Activated CD4-positive, alpha-beta memory T cell treated with anti-CD3 and anti-CD28 coated beads for 36 hours (primary cell): ENCODE measurements at regions not wholly inside any gene's neighbourhood (a gene's known extent, or its start where the extent isn't known, plus 50 kb on each side); places are given as distances from the start of the nearest gene placed in this dataset.

ENCODE experiments used
- CTCF ChIA-PET: fragments of 350-600 bp; sonication (Branson Sonifier 250); formaldehyde crosslinking; loops from one replicate; lab custom pipeline; 2021; ENCODE audit warnings: antibody characterized with exemption, inconsistent platforms; lab: Charles Lee
- POLR2A ChIA-PET: fragments of 350-600 bp; sonication (Branson Sonifier 250); formaldehyde crosslinking; loops from one replicate; lab custom pipeline; 2021; ENCODE audit warnings: antibody characterized with exemption; lab: Charles Lee
- DNase-seq: peaks from one replicate; pipeline ENCODE4 v3.0.0-alpha.2; 2020
- H3K27ac Mint-ChIP-seq: one replicate; pipeline ENCODE4 v1.8.0; 2021; ENCODE audit warnings: mixed read lengths
- H3K27me3 Mint-ChIP-seq: one replicate; pipeline ENCODE4 v1.8.0; 2021; ENCODE audit warnings: mixed read lengths
- H3K36me3 Mint-ChIP-seq: one replicate; pipeline ENCODE4 v1.8.0; 2021; ENCODE audit warnings: mixed read lengths
- H3K4me1 Mint-ChIP-seq: one replicate; pipeline ENCODE4 v1.8.0; 2021; ENCODE audit warnings: low read depth, mixed read lengths
- H3K4me3 Mint-ChIP-seq: one replicate; pipeline ENCODE4 v1.8.0; 2021; ENCODE audit warnings: mild to moderate bottlenecking, mixed read lengths
- H3K9me3 Mint-ChIP-seq: one replicate; pipeline ENCODE4 v1.8.0; 2021; ENCODE audit warnings: mixed read lengths
- intact Hi-C: fragments of 100-400 bp; cut with micrococcal nuclease; formaldehyde crosslinking; loops from one replicate; pipeline ENCODE4 v1.15.1; 2023

- no peak for DNase-seq
- Mint-ChIP-seq H3K27me3 (no peaks in the 10 kb centered on the region), H3K4me1 (peaks cover 7% of the 10 kb centered on the region), H3K27ac (no peak overlapping the region), H3K4me3 (no peak overlapping the region), H3K36me3 (no peaks in the 10 kb centered on the region), H3K9me3 (peaks cover 8% of the 10 kb centered on the region)
- POLR2A ChIA-PET, result no interaction called here
- intact Hi-C loops, result loop anchor here (2.0 kb wide), 1 partner anchor 14 kb away; no protein-coding TSS in a partner anchor
- CTCF ChIA-PET, result no interaction called here
These were observed 61.1 kb upstream of the CXCR4 start for GRCh38 chr2:136178941-136179601.

DNA sequence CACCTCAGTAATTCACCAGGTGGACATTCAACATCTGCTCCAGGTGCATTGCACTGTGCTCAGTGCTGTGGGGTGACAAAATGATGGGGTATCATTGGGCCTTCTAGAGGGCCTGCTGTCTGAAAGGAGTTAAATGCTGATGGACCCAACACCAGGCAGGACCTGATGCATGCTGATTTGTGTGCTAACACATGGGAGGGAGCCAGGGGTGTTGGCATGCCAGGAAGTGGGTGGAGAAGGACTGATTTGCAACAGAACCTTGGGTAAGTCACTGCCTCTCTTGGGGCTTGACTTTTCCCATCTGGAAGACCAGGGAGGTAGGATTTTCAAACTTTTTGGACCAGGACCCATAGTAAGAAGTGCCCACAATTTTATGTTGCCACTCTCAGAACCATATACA is 57.9 kb upstream of the CXCR4 start:
- CTCF ChIA-PET, result no interaction called here
- Mint-ChIP-seq H3K4me1 (peaks cover 11% of the 10 kb centered on the region), H3K36me3 (no peaks in the 10 kb centered on the region), H3K9me3 (peaks cover 1% of the 10 kb centered on the region), H3K4me3 (no peak overlapping the region), H3K27me3 (no peaks in the 10 kb centered on the region), H3K27ac (no peak overlapping the region)
- DNase-seq, result no peak
- intact Hi-C loops, result no loop called here
- POLR2A ChIA-PET, result interaction anchor here (0.7 kb wide), 1 partner anchor 19 kb away, joined by 3 read pairs; no protein-coding TSS in a partner anchor

GRCh38 chr2:136175466-136175865 is 57.5 kb upstream of the CXCR4 start:
- Mint-ChIP-seq H3K27me3 (no peaks in the 10 kb centered on the region), H3K4me3 (no peak overlapping the region), H3K27ac (no peak overlapping the region), H3K9me3 (no peaks in the 10 kb centered on the region), H3K4me1 (peaks cover 11% of the 10 kb centered on the region), H3K36me3 (no peaks in the 10 kb centered on the region)
- intact Hi-C loops, result no loop called here
- CTCF ChIA-PET, result no interaction called here
- no peak for DNase-seq
- POLR2A ChIA-PET, result interaction anchor here (0.7 kb wide), 1 partner anchor 18 kb away, joined by 3 read pairs; no protein-coding TSS in a partner anchor

DNA sequence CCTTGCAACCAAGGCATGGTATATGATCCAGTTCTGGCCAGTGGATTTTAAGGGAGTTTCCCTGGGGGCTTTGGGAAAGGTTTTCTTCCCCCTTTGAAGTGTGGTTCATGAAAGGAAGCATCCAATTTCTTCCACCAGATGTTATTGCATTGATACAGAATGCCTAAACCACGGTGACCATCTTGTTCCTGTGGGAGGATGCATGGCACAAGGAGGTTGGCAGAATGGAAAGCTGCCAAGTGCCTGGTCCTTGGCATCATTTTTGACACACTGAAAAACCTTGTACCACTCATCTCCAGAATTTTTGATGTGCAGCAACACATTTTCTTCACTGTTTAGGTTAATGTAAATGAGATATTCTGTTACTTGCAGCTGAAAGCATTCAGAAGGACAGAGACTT is 55.2 kb upstream of the CXCR4 start:
- ChIA-PET CTCF (no interaction called here), POLR2A (no interaction called here)
- no peaks in the 10 kb centered on the region for H3K27me3 Mint-ChIP-seq
- peaks cover 7% of the 10 kb centered on the region for H3K4me1 Mint-ChIP-seq
- H3K4me3 Mint-ChIP-seq, result no peak overlapping the region
- intact Hi-C loops, result no loop called here
- no peak overlapping the region for H3K27ac Mint-ChIP-seq
- H3K9me3 Mint-ChIP-seq, result no peaks in the 10 kb centered on the region
- H3K36me3 Mint-ChIP-seq, result no peaks in the 10 kb centered on the region
- DNase-seq, result no peak

DNA sequence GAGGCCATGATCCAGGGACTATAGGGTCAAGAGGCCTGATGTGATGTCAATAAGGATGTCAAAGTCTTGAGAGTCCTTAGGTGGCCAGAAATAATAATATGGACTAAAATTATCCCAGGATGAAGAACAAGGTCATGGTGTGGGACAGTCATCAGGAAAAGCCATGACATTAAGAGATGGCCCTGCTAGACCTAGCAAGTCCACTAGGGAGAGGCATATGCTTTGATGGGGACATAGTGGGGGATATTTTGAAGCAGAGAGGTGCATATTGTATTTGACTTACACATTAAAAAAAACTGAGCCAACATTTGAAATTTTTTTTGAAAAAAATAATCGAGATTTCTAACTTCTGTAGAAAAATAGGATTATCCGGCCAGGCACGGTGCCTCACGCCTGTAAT is 53.3 kb upstream of the CXCR4 start:
- H3K4me3 Mint-ChIP-seq, result no peak overlapping the region
- H3K36me3 Mint-ChIP-seq, result no peaks in the 10 kb centered on the region
- H3K4me1 Mint-ChIP-seq, result peaks cover 7% of the 10 kb centered on the region
- no peaks in the 10 kb centered on the region for H3K27me3 Mint-ChIP-seq
- ChIA-PET POLR2A (no interaction called here), CTCF (interaction anchor here (0.6 kb wide), 1 partner anchor 369 kb away, joined by 4 read pairs; no protein-coding TSS in a partner anchor)
- H3K9me3 Mint-ChIP-seq, result no peaks in the 10 kb centered on the region
- DNase-seq, result no peak
- intact Hi-C loops, result no loop called here
- no peak overlapping the region for H3K27ac Mint-ChIP-seq

- Mint-ChIP-seq H3K4me3 (no peak overlapping the region), H3K36me3 (no peaks in the 10 kb centered on the region), H3K4me1 (peaks cover 6% of the 10 kb centered on the region), H3K9me3 (no peaks in the 10 kb centered on the region), H3K27me3 (no peaks in the 10 kb centered on the region), H3K27ac (no peak overlapping the region)
- no peak for DNase-seq
- ChIA-PET POLR2A (no interaction called here), CTCF (no interaction called here)
- intact Hi-C loops, result no loop called here
These were observed 50.8 kb upstream of the CXCR4 start for GRCh38 chr2:136168720-136169119.

DNA sequence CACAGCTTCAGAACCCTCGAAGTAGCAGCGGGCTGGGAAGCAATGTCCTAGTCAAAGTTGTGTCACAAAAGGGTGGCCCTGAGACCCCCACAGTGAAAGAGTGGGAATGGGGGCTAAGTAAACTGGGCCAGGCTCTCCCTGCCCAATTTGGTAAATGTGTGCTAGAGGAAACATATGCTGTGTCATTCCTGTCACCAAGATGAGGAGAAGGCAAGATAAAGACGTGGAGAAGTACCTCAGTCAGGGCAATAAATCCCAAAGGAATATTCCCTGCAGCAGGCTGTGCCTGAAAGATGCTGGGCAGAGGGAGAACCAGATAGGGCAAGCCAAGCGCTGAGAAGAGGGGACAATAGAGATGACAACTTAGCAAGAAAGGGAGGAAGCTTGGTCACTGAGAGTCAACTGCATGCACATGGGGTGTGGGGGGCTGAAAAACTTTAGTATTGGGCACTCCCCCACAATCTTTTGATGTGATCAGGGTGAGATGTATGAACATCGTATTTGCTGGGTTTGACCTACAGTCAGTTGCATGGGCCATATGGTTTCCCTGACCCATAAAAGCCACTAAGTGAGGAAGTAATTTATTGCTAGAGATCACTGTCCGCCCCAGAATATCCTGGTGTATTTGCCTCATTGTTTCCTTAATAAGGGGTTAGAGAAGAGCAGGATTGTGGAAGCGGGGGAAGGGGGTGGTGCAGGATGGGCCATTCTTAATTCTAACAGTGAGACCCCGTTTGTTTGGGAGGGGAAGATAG is 49.9 kb upstream of the CXCR4 start:
- no peak overlapping the region for H3K27ac Mint-ChIP-seq
- CTCF ChIA-PET, result no interaction called here
- no peaks in the 10 kb centered on the region for H3K36me3 Mint-ChIP-seq
- intact Hi-C loops, result no loop called here
- H3K27me3 Mint-ChIP-seq, result no peaks in the 10 kb centered on the region
- H3K4me3 Mint-ChIP-seq, result no peak overlapping the region
- no peaks in the 10 kb centered on the region for H3K9me3 Mint-ChIP-seq
- DNase-seq, result no peak
- POLR2A ChIA-PET, result no interaction called here
- H3K4me1 Mint-ChIP-seq, result peaks cover 8% of the 10 kb centered on the region
